EH (cell line): ENCODE measurements at regions not wholly inside any gene's neighbourhood (a gene's known extent, or its start where the extent isn't known, plus 50 kb on each side); places are given as distances from the start of the nearest gene placed in this dataset.

ENCODE experiments used
- DNase-seq: peaks from one replicate; pipeline ENCODE4 v3.0.0-alpha.2; 2015; ENCODE audit warnings: low read depth

DNA sequence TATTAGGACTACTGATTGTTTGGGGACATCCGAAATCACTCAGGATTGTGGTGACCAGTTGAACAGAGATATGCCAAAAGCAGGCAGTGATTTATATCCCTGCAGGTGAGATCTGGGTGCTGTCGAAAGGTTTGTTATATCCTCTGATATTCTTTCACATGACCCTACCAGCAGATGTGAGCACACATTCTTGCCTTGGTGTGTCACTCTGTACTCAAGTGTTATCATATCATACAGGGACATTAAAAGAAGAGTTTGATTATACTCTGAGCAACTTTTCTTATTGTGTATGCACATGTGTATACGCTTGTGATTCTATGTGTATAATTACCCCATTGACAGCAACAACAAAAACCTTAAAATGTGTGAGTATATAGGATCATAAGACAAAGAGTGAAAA is 381.2 kb upstream of the IGFBP7 start:
- no peak for DNase-seq

DNA sequence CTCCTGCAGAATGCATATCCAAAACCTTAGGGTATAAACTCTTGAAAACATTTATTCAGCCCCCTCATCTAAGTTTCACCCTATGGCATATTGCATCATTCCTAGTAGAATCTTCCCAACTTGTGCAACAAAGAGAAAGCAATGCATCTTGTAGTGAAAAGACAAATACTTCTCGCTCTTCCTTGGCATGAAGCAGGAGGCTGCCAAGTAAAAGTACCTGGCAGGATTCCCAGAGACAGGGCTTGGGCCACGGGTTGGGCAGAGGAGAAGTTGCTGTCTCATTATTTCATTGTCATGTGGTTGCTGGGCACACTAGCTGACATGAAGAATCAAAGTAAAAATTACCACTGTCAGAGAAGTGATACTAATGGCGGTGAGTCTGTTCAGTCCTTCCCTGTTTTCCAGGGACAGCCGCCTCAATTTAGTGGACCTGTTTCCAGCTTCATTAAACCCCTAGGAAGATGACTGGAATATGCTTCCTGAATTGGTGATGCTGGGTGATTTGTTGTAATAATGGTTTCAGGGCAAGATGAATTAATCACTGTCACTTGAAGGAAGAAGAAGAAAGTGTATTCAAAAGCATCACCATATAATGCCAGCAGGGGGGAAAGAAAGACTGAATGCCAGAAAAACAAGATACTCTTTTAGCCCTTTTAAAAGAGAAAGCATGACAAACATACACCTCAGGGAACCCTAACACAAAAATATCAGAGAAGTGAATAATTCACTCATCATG is 380.5 kb upstream of the IGFBP7 start:
- peak; percentile 9 for DNase-seq

GRCh38 chr4:57488366-57489162 is 378.4 kb upstream of the IGFBP7 start:
- DNase-seq = no peak

GRCh38 chr4:57475424-57475823 is 365.2 kb upstream of the IGFBP7 start:
- no peak for DNase-seq

GRCh38 chr4:57465321-57466056 is 355.3 kb upstream of the IGFBP7 start:
- DNase-seq = no peak

DNA sequence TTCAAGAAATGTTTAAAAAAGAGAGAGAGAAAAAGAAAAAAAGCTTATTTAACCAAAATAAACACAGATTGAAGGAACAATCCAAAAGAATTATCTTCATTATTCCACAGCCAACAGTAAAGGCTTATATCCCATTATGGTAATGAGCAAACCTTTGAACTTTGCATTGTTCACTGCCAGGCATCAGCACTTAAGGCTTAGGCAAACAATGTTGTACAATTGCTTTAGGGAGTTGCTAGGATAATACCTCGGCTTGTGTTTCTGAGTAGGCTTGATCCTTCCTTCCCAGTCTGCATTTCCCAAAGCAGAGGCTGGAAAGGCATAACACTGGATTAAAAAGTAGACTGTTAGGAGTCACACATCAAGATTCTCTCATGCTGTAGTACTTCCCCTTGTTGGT is 352.7 kb upstream of the IGFBP7 start:
- DNase-seq = no peak

DNA sequence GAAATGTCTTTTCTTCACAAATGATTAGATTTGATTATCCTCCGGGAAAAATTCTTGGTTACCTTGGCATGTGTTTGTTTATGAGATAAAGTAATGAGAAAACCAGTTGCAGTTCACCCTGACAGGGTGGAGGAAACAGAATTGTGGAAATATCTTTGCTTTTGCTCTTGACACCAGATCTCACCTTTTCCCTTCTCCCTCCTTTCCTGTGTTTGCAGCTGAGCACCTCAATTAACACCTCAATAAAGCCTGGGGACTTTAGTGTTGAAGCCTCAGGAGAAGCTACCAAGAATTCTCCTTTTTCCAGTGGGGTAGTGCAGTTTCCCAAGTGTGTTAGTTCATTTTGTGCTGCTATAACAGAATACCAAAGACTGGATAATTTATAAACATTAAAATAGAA is 350.8 kb upstream of the IGFBP7 start:
- no peak for DNase-seq

- DNase-seq = peak; percentile 56
Measured at GRCh38 chr4:57448901-57449300, 338.7 kb upstream of the IGFBP7 start.

GRCh38 chr4:57448452-57448851 is 338.3 kb upstream of the IGFBP7 start:
- DNase-seq = peak; percentile 58

- DNase-seq = no peak
Measured at GRCh38 chr4:57446266-57446665, 336.1 kb upstream of the IGFBP7 start.

DNA sequence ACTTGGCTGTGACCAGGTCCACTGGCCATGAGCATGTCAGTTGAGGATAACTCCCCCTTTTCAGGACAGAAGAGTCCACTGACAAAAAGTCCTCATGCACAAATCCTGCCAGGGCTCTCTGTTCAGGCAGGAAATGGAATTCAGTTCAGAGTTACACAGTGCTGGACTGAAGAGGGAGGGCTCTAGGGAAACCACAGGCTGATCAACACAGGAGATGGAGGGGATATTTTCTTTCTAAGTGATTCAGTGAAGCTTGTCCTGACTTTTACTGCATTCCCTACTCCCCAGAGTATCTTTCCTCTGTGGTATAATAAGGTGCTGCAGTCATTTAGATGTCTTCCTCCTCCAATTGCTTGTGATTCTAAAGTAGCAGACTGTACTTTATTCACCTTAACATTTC is 335.5 kb upstream of the IGFBP7 start:
- peak; percentile 18 for DNase-seq

DNA sequence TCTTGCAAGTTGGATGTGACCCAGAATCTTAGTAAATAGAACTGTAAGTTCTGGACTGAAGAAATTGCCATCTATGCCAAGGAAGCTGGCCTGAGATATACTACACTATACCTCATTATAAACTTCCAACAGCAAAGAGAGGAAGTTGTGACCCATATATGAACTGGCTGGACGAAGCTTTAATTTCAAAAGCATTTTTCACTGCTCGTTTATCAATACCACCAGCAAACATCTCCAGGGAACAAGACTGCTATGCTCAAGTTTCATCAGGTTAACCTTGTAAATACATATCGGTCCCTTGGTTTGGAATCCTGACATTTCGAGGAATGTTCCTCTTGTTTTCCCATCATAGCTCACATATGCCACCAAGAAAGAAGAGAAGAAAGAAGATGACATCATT is 334.5 kb upstream of the IGFBP7 start:
- DNase-seq = no peak

DNA sequence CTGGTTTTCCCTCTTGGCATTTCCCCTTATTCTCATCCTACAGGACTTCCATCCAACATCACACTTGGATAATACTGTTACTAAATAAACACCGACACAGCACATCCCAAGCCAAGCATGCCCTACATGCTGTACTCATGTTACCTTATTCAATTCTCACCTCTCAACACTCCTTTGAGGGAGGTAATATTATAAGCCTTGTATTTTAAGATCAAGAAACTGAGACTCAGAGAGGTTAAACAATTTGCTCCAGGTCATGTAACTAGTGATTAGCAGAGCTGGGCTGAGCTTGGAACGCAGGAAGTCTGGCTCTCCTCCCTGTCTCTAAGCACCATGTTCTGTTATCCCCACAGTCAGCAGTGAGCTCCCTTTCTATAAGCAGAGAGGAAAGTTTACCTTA is 333.6 kb upstream of the IGFBP7 start:
- DNase-seq = no peak

GRCh38 chr4:57443308-57443707 is 333.1 kb upstream of the IGFBP7 start:
- DNase-seq = no peak

GRCh38 chr4:57442831-57443291 is 332.7 kb upstream of the IGFBP7 start:
- peak; percentile 46 for DNase-seq

- no peak for DNase-seq
Measured at GRCh38 chr4:57442241-57442640, 332.1 kb upstream of the IGFBP7 start.

- DNase-seq = no peak
Measured at GRCh38 chr4:57437649-57438048, 327.5 kb upstream of the IGFBP7 start.

DNA sequence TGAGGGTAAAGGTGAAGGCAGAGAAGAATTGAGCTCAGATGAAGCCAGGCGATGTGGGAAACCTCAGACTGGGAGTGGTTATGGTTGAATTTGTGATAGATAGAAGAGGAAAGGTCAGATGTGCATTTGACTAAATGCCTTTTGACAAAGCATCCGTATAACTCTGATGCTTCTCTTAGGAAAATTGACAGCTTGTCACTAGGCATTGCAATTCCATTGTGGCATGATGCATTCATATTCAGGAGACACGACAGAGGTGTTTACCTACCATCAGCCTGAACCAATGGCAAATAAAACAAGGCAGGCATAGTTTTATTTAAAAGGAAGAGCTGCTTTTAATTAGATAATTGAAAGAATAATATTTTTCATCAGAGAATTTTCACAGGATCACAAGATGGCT is 325.1 kb upstream of the IGFBP7 start:
- no peak for DNase-seq

GRCh38 chr4:57430726-57431125 is 320.5 kb upstream of the IGFBP7 start:
- DNase-seq = no peak

- DNase-seq = peak; percentile 75
Measured at GRCh38 chr4:57426779-57427395, 316.7 kb upstream of the IGFBP7 start.

DNA sequence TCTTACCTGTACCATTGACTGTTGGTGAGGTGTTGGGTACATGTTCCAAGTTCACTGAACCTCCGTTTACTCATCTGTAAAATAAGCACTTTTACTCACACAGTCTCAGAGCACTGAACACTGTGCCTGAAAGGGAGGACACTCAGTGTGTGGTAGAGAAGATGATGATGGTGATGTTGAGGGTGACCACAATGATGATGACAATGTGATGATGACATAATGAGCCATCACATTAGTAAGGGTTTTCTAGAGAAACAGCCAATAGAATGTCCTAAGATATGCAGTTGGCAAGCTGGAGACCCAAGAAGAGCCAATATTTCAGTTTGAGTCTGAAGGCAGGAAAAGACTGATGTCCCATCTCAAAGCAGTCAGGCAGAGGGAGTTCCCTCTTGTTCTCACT is 315.4 kb upstream of the IGFBP7 start:
- peak; percentile 60 for DNase-seq

DNA sequence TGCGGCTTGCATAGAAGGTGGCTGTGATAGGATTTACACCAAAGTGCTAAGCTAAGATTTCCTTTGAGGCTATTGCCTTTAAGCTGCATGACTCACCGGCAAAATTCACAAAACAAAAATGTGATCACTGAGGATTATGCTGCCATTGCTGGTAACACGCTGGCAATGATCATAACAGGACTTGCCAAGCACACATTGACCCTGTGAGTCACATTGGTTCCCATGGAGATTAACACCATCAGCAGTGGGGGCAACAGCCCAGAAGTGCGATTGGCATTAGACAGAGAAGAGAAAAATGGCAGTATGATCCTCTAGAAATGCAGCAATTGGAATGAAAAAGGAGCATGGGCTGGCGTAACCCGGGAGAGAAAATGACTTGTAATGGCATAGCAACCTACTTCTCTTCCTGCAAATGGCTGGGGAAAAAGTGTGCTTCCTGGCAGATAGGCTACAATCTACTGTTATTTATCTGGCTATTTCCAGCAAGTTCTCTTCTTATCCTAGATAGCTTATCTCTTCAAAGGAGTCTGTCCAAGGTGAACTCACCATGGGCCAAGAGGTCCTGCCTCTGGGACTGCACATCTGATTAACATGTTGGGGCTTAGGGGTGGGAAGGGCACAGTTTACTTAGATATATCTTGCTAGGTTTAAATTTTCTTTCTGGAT is 314.2 kb upstream of the IGFBP7 start:
- DNase-seq = peak; percentile 94
